Fibroblast of pulmonary artery (primary cell): ENCODE measurements at regions not wholly inside any gene's neighbourhood (a gene's known extent, or its start where the extent isn't known, plus 50 kb on each side); places are given as distances from the start of the nearest gene placed in this dataset.
A peak's percentile ranks its signal among the peaks of the same experiment; 100 is the strongest.
"Not testable (repeated sequence)": the region's sequence is repeated elsewhere in the genome, so short reads cannot be mapped to it uniquely, and the experiment has no call there.

Experiments
- DNase-seq: peaks from one replicate; pipeline ENCODE4 v3.0.0-alpha.2; 2010; ENCODE audit warnings: low read depth
- H3K4me3 ChIP-seq: replicated peaks from 2 replicates; pipeline ENCODE4 v1.5.1; 2011; ENCODE audit warnings: low read depth, mild to moderate bottlenecking, control low read depth, low read length, moderate library complexity
- CTCF ChIP-seq: IDR thresholded peaks from 2 replicates; pipeline ENCODE4 v1.5.1; 2011; ENCODE audit warnings: mild to moderate bottlenecking, control low read depth, low read length, inconsistent platforms; ENCODE audit errors: missing control alignments

- TF ChIP-seq CTCF = no peak
- no peak overlapping the region for H3K4me3 ChIP-seq
- no peak for DNase-seq
These were observed 417.0 kb downstream of the METTL4 start for GRCh38 chr18:2154278-2154677.

- DNase-seq = no peak
- no peak for TF ChIP-seq CTCF
- no peak overlapping the region for H3K4me3 ChIP-seq
These were observed 406.4 kb downstream of the METTL4 start for GRCh38 chr18:2164644-2165550.

DNA sequence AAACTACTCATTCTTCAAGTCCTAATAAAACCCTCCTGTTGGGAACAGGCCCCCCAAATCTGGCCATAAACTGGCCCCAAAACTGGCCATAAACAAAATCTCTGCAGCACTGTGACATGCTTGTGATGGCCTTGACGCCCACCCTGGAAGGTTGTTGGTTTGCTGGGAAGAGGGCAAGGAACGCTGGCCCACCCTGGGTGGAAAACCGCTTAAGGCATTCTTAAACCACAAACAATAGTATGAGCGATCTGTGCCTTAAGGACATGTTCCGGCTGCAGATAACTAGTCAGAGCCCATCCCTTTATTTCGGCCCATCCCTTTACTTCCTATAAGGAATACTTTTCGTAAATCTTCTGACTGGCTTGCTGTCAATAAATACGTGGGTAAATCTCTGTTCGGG, 404.4 kb downstream of the METTL4 start:
- DNase-seq, H3K4me3 ChIP-seq: not testable (repeated sequence)

GRCh38 chr18:2168022-2168421, 403.3 kb downstream of the METTL4 start:
- no peak for TF ChIP-seq CTCF
- no peak for DNase-seq
- no peak overlapping the region for H3K4me3 ChIP-seq

DNA sequence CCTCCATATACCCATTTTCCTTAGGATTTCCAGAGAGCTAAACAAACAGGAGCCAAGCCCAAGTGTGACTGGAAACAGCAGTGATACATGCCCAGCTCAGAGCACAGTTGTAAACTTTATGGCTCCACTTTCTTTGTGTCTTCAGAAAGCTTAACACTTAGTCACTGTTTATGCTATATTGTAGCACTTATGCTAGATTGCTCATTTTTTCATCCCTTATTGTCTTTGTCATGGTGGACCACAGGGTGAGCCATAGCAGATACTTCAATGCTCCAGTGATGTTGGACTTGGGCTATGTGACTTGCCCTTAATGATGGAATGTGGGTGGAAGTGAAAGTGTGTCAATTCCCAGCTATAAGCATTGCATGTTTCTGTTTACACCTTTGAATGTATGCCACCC, 401.6 kb downstream of the METTL4 start:
- TF ChIP-seq CTCF = no peak
- no peak for DNase-seq
- no peak overlapping the region for H3K4me3 ChIP-seq

- TF ChIP-seq CTCF = no peak
- no peak for DNase-seq
- no peak overlapping the region for H3K4me3 ChIP-seq
These were observed 399.3 kb downstream of the METTL4 start for GRCh38 chr18:2171840-2172625.

DNA sequence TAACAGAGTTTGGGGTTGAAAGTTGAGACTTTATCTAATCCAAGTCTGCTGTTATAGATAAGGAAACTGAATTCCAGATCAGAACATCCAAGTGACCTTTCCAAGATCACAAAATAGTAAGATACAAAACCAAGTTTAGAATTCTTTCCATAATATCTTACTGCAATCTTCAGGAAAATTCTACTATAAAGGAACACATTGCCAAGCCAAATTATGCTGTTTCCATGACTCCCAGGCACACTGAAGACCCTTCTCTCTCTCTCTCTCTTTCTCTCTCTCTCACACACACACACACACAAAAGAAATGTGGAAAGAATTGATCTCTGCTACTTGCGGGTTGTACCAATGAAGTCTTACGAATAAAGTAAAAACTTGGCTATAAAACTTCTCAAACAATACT, 398.4 kb downstream of the METTL4 start:
- peak; percentile 4 for DNase-seq
- no peak for TF ChIP-seq CTCF
- H3K4me3 ChIP-seq = no peak overlapping the region
